ENCODE measurements at regions not wholly inside any gene's neighbourhood (a gene's known extent, or its start where the extent isn't known, plus 50 kb on each side); places are given as distances from the start of the nearest gene placed in this dataset.

DNA sequence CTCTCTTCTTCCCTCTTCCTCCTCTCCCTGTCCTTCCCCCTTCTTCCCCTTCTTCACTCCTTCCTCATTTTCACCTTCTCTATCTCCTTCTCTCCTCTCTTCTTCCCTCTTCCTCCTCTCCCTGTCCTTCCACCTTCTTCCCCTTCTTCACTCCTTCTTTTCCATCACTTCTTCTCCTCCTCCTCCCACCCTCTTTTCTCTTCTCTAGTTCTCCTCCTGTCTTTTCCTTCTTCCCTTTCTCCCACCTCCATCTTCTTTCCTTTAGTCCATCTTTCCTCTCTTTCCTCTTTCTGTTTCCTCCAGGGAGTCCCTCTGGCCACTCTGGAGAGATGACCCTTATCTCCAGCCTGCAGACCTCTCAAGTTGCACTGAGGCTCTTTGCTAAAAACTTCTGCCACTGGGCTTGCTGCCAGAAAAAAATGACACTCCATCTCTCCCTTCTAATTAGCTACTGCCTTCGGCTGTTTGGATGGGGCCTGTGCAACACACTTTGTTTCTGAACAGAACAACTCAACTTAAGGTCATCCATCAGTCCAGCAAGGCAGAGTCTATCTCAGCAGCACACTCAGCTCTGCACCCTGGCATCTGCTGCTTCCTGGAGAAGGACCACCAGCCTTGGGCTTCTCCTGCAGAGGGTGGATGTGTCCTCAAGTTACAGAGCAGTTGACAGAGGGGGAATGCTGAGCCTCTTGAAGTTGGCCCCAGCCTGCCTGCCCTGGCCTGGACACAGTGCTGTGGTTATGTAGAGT lies 538.8 kb downstream of the MATN1 start:
- TF ChIP-seq POLR2A (IDR thresholded peaks at IDR 0.05), result no peak
- TF ChIP-seq POLR2AphosphoS5 (IDR thresholded peaks at IDR 0.05), result no peak
- TF ChIP-seq EP300 (IDR thresholded peaks at IDR 0.05), result no peak
- TF ChIP-seq, protein P1, sequence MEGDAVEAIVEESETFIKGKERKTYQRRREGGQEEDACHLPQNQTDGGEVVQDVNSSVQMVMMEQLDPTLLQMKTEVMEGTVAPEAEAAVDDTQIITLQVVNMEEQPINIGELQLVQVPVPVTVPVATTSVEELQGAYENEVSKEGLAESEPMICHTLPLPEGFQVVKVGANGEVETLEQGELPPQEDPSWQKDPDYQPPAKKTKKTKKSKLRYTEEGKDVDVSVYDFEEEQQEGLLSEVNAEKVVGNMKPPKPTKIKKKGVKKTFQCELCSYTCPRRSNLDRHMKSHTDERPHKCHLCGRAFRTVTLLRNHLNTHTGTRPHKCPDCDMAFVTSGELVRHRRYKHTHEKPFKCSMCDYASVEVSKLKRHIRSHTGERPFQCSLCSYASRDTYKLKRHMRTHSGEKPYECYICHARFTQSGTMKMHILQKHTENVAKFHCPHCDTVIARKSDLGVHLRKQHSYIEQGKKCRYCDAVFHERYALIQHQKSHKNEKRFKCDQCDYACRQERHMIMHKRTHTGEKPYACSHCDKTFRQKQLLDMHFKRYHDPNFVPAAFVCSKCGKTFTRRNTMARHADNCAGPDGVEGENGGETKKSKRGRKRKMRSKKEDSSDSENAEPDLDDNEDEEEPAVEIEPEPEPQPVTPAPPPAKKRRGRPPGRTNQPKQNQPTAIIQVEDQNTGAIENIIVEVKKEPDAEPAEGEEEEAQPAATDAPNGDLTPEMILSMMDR (IDR thresholded peaks at IDR 0.05), result no peak

All from upper lobe of left lung (tissue), 4 donors.